Endodermal cell (in vitro differentiated cells): ENCODE measurements at regions not wholly inside any gene's neighbourhood (a gene's known extent, or its start where the extent isn't known, plus 50 kb on each side); places are given as distances from the start of the nearest gene placed in this dataset.

Experiments
- DNase-seq: peaks from one replicate; pipeline ENCODE4 v3.0.0-alpha.2; 2017
- H3K27ac ChIP-seq: 2 replicates; pipeline ENCODE4 v1.5.1; 2013; ENCODE audit warnings: mild to moderate bottlenecking, low read depth, low read length, moderate library complexity
- H3K27me3 ChIP-seq: 2 replicates; pipeline ENCODE4 v1.6.1; 2013; ENCODE audit warnings: mild to moderate bottlenecking, low read length, moderate library complexity; ENCODE audit not compliant: insufficient read depth, control insufficient read depth, poor library complexity, severe bottlenecking
- H3K36me3 ChIP-seq: 2 replicates; pipeline ENCODE4 v1.7.0; 2013; ENCODE audit warnings: mild to moderate bottlenecking, low read length, moderate library complexity; ENCODE audit not compliant: control insufficient read depth, insufficient read depth
- H3K4me1 ChIP-seq: one replicate; pipeline ENCODE4 v1.7.0; 2013; ENCODE audit warnings: low read length; ENCODE audit not compliant: control insufficient read depth, insufficient read depth
- H3K4me3 ChIP-seq: 2 replicates; pipeline ENCODE4 v1.5.1; 2013; ENCODE audit warnings: mild to moderate bottlenecking, low read length, moderate library complexity
- H3K9ac ChIP-seq: 2 replicates; pipeline ENCODE4 v1.6.1; 2013; ENCODE audit warnings: mild to moderate bottlenecking, low read length, moderate library complexity; ENCODE audit not compliant: poor library complexity, severe bottlenecking; ENCODE audit errors: extremely low read depth
- H3K9me3 ChIP-seq: 2 replicates; pipeline ENCODE4 v1.6.1; 2013; ENCODE audit warnings: mild to moderate bottlenecking, low read length, moderate library complexity; ENCODE audit not compliant: control insufficient read depth
- H3K27ac Mint-ChIP-seq: 2 replicates; pipeline ENCODE4 v1.8.0; 2020; ENCODE audit warnings: mixed read lengths
- H3K27me3 Mint-ChIP-seq: 2 replicates; pipeline ENCODE4 v1.8.0; 2021; ENCODE audit warnings: mild to moderate bottlenecking, mixed read lengths; ENCODE audit not compliant: insufficient read depth
- H3K36me3 Mint-ChIP-seq: 2 replicates; pipeline ENCODE4 v1.8.0; 2020; ENCODE audit warnings: low read depth, mixed read lengths
- H3K4me1 Mint-ChIP-seq: 2 replicates; pipeline ENCODE4 v1.8.0; 2020; ENCODE audit warnings: mixed read lengths
- H3K4me3 Mint-ChIP-seq: 2 replicates; pipeline ENCODE4 v1.8.0; 2020; ENCODE audit warnings: mild to moderate bottlenecking, moderate library complexity, mixed read lengths
- H3K9me3 Mint-ChIP-seq: 2 replicates; pipeline ENCODE4 v1.8.0; 2020; ENCODE audit warnings: mild to moderate bottlenecking, mixed read lengths
- CTCF ChIP-seq: fragments of 200-600 bp; sonication (generic); conservative IDR thresholded peaks from 2 replicates; pipeline ENCODE4 v1.5.0; 2021; ENCODE audit warnings: antibody characterized with exemption, mild to moderate bottlenecking
- WGBS, 2 experiments: methylation state at CpG; one replicate each; pipeline versions ENCODE4 v1.1.5 to v1.1.7; 2013; ENCODE audit warnings: missing lambda C conversion rate in 2 of 2, mixed read lengths in 1 of 2; ENCODE audit not compliant: insufficient coverage in 1 of 2, insufficient read length in 1 of 2; 5-methylcytosine and 5-hydroxymethylcytosine counted together

DNA sequence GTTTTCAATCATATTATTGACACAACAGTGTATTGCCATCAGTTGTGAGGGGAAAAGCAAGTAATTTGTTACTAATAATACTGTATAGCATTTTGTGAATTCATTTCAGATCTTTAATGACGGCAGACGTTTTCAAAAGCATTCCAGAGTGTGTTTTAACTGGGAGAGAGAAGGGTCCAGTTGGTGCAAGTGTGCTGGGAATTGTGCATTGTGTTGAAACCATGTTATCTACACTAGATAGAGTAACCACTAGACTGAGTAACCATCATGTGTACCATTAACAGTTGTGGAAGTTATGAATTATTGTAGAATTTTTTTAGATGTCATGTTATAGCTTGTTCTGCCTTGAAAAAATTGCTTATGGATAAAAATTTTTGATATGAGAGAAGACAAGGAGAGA is 104.5 kb upstream of the VEGFC start:
- H3K9me3 Mint-ChIP-seq, result no peaks in the 10 kb centered on the region
- H3K27ac Mint-ChIP-seq, result no peak overlapping the region

DNA sequence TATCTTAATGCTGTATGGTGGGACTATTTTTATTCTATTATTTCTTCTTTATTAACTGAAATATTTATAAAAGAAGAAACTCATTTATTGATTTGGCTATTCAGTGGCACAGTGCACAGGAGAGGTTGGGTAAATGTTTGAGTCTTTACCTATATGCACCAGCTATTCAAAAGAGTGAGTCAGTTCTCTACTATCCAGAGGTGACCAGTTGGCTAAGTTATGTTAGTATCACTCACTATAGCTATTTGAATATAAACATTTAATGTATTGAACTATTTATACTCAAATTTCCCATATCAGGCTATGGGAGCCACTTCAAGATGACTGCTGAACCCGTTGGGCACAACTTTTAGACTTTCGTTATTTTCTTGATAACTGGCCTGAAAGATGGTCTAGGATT is 106.1 kb upstream of the VEGFC start:
- H3K4me3 Mint-ChIP-seq, result no peak overlapping the region
- peaks cover 2% of the 10 kb centered on the region for H3K4me1 Mint-ChIP-seq
- Histone ChIP-seq H3K4me3 (no peak overlapping the region), H3K27me3 (no peaks in the 10 kb centered on the region), H3K27ac (no peak overlapping the region), H3K4me1 (no peaks in the 10 kb centered on the region), H3K9me3 (no peaks in the 10 kb centered on the region), H3K36me3 (no peaks in the 10 kb centered on the region), H3K9ac (no peak overlapping the region)
- H3K36me3 Mint-ChIP-seq, result no peaks in the 10 kb centered on the region
- no peak for DNase-seq
- no peak overlapping the region for H3K27ac Mint-ChIP-seq
- no peaks in the 10 kb centered on the region for H3K27me3 Mint-ChIP-seq
- WGBS, 2 experiments, result 67 to 96% methylated on average over 1 to 2 of the region's 2 CpGs
- H3K9me3 Mint-ChIP-seq, result no peaks in the 10 kb centered on the region
- TF ChIP-seq CTCF, result no peak

More for the DNA sequence above, 104.5 kb upstream of the VEGFC start:
- no peak overlapping the region for H3K4me3 Mint-ChIP-seq
- no peaks in the 10 kb centered on the region for H3K36me3 Mint-ChIP-seq
- WGBS, 2 experiments, result 54 to 58% methylated on average over 2 of the region's 2 CpGs
- H3K4me1 ChIP-seq, result no peaks in the 10 kb centered on the region
- TF ChIP-seq CTCF, result no peak
- no peak overlapping the region for H3K27ac ChIP-seq
- H3K4me3 ChIP-seq, result no peak overlapping the region
- H3K27me3 ChIP-seq, result no peaks in the 10 kb centered on the region
- no peaks in the 10 kb centered on the region for H3K9me3 ChIP-seq
- H3K27me3 Mint-ChIP-seq, result no peaks in the 10 kb centered on the region
- no peak for DNase-seq
- peaks cover 2% of the 10 kb centered on the region for H3K4me1 Mint-ChIP-seq
- no peaks in the 10 kb centered on the region for H3K36me3 ChIP-seq
- no peak overlapping the region for H3K9ac ChIP-seq

GRCh38 chr4:176902710-176903323 is 110.1 kb upstream of the VEGFC start:
- 83% methylated on average over 4 of the region's 5 CpGs for WGBS, 2 experiments
- no peak for TF ChIP-seq CTCF
- H3K27ac ChIP-seq, result no peak overlapping the region

More at GRCh38 chr4:176902710-176903323, 110.1 kb upstream of the VEGFC start:
- Histone ChIP-seq H3K27me3 (no peaks in the 10 kb centered on the region), H3K9ac (no peak overlapping the region), H3K4me1 (no peaks in the 10 kb centered on the region), H3K9me3 (no peaks in the 10 kb centered on the region), H3K36me3 (no peaks in the 10 kb centered on the region), H3K4me3 (no peak overlapping the region)
- H3K9me3 Mint-ChIP-seq, result no peaks in the 10 kb centered on the region
- H3K4me1 Mint-ChIP-seq, result no peaks in the 10 kb centered on the region
- no peak overlapping the region for H3K27ac Mint-ChIP-seq
- no peaks in the 10 kb centered on the region for H3K27me3 Mint-ChIP-seq
- no peak for DNase-seq
- H3K36me3 Mint-ChIP-seq, result no peaks in the 10 kb centered on the region
- H3K4me3 Mint-ChIP-seq, result no peak overlapping the region
